HEK293T (cell line): ENCODE measurements at regions not wholly inside any gene's neighbourhood (a gene's known extent, or its start where the extent isn't known, plus 50 kb on each side); places are given as distances from the start of the nearest gene placed in this dataset.
A peak's percentile ranks its signal among the peaks of the same experiment; 100 is the strongest.
"Not testable (repeated sequence)": the region's sequence is repeated elsewhere in the genome, so short reads cannot be mapped to it uniquely, and the experiment has no call there.

ENCODE experiments used
- CTCF ChIA-PET: fragments of 350-600 bp; formaldehyde crosslinking; extraction: SDS; loops from one replicate; lab custom pipeline; 2021; ENCODE audit warnings: antibody characterized with exemption, inconsistent platforms; lab: Yijun Ruan, JAX
- POLR2A ChIA-PET: fragments of 350-600 bp; formaldehyde crosslinking; extraction: SDS; loops from one replicate; lab custom pipeline; 2020; ENCODE audit warnings: antibody characterized with exemption, inconsistent platforms; lab: Yijun Ruan, JAX
- DNase-seq: peaks from one replicate; pipeline ENCODE4 v3.0.0; 2012; ENCODE audit warnings: mixed read lengths; ENCODE audit errors: extremely low spot score
- ELF4 ChIP-seq: fragments of 450-650 bp; IDR thresholded peaks from 2 replicates; pipeline ENCODE4 v1.6.1; 2017; ENCODE audit warnings: antibody characterized with exemption
- L3MBTL2 ChIP-seq: fragments of 450-650 bp; conservative IDR thresholded peaks from 2 replicates; pipeline ENCODE4 v1.6.1; 2016; ENCODE audit warnings: mild to moderate bottlenecking

GRCh38 chr9:41026912-41027676, 101.4 kb downstream of the FOXD4L6 start:
- DNase-seq, POLR2A ChIA-PET, CTCF ChIA-PET: not testable (repeated sequence)

DNA sequence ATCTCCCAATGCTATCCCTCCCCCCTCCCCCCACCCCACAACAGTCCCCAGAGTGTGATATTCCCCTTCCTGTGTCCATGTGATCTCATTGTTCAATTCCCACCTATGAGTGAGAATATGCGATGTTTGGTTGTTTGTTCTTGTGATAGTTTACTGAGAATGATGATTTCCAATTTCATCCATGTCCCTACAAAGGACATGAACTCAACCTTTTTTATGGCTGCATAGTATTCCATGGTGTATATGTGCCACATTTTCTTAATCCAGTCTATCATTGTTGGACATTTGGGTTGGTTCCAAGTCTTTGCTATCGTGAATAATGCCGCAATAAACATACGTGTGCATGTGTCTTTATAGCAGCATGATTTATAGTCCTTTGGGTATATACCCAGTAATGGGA, 106.1 kb downstream of the FOXD4L6 start:
- POLR2A ChIA-PET, CTCF ChIA-PET, DNase-seq: not testable (repeated sequence)

DNA sequence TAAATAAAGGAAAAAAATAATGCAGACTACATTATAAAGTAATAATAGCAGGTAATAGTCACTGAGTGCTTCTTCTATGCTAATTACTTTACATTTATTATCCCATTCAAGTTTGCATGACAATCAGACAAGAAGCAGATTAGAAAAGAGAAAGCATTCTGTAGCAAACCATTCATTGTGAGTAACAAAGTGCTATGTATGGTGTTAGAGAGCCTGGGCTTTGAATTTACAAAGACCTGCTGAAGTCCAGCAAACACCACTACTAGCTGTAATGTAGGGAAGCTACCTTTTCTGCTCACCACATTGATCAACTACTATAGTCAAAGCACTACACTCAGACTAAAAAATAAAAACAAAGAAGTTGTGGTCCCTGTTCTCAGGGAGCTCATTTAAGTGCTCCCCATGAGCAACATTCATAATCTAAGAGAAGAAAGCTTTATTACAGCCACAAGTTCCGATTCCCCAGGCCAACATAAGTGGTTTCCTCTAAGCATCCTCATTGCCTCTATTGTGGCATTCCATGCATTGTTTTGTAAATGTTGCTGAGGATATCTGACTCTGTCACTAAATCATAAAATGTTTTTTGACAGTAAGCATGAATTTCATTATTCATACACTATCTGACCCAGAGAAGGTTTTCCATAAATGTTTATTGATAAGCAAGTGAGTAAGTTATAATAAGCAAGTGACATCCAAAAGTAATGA, 108.5 kb downstream of the FOXD4L6 start:
- CTCF ChIA-PET, POLR2A ChIA-PET, DNase-seq: not testable (repeated sequence)

- DNase-seq, POLR2A ChIA-PET, CTCF ChIA-PET: not testable (repeated sequence)
These were observed 109.5 kb downstream of the FOXD4L6 start for GRCh38 chr9:41018948-41019347.

- CTCF ChIA-PET, POLR2A ChIA-PET, DNase-seq: not testable (repeated sequence)
These were observed 111.8 kb downstream of the FOXD4L6 start for GRCh38 chr9:41016699-41017098.

DNA sequence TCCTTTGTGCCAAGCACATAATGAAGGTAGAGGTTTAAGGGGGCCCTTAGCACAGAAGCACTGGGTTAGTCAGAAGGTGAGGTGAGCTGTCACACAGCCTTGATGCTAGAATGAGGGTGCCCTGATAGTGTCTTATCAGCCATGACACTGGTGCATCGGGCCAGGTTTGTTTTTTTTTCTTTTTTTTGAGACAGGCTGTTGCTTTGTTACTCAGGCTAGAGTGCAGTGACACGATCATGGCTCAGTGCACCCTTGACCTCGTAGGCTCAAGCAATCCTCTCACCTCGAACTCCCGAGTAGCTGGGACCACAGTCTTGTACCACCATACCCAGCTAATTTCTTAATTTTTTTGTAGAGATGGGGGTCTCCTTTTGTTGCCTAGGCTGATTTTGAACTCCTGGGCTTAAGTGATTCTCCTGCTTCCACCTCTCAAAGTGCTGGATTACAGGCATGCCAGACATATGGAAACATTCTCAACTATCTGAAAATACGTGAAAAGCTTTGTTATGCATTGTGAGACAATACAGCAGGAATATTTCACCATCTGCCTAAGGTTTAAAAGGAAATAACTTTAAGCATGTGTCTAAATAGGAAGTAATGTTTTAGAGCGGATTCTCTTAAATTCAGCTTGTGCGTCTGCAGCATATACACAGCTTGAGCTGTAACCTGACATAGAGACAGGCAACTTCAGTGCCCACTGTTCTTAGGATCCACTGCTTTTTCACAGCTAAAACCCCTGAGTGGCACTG, 128.4 kb downstream of the FOXD4L6 start:
- CTCF ChIA-PET, POLR2A ChIA-PET, DNase-seq: not testable (repeated sequence)

DNA sequence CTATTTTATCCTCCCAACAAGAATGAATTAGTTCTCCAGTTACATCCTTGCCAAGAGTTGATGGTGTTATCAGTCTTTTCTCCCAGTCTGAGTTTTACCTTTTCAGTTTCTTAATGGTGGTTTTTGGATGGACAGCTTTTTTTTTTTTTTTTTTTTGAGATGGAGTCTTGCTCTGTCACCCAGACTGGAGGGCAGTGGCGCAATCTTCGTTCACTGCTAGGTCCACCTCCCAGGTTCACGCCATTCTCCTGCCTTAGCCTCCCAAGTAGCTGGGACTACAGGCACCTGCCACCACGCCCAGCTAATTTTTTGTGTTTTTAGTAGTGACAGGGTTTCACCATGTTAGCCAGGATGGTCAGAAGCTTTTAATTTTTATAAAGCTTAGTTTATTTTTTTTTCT, 133.0 kb downstream of the FOXD4L6 start:
- POLR2A ChIA-PET, DNase-seq, CTCF ChIA-PET: not testable (repeated sequence)

- CTCF ChIA-PET, POLR2A ChIA-PET, DNase-seq: not testable (repeated sequence)
These were observed 134.6 kb downstream of the FOXD4L6 start for GRCh38 chr9:40993842-40994241.

DNA sequence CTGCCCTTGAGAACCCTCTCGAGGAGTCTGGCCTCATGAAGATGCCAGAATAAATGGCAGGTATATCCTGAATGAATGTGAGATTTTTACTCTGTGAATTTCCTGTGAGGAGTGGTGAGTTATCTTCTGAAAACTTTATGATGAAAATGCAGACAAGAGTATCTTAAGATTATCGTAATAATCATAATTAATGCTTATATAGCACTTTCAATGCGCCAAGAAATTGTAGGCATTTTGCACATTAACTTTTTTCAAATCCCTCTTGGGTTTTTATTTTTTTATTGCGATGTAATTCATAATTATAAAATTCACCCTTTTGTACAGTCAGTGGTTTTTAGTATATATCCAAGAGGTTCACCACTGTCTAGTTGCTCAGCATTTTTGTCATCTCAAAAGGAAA, 135.1 kb downstream of the FOXD4L6 start:
- DNase-seq, POLR2A ChIA-PET, CTCF ChIA-PET: not testable (repeated sequence)

GRCh38 chr9:40992472-40992821, 136.0 kb downstream of the FOXD4L6 start:
- POLR2A ChIA-PET, CTCF ChIA-PET: not testable (repeated sequence)
- DNase-seq, result peak; percentile 9

DNA sequence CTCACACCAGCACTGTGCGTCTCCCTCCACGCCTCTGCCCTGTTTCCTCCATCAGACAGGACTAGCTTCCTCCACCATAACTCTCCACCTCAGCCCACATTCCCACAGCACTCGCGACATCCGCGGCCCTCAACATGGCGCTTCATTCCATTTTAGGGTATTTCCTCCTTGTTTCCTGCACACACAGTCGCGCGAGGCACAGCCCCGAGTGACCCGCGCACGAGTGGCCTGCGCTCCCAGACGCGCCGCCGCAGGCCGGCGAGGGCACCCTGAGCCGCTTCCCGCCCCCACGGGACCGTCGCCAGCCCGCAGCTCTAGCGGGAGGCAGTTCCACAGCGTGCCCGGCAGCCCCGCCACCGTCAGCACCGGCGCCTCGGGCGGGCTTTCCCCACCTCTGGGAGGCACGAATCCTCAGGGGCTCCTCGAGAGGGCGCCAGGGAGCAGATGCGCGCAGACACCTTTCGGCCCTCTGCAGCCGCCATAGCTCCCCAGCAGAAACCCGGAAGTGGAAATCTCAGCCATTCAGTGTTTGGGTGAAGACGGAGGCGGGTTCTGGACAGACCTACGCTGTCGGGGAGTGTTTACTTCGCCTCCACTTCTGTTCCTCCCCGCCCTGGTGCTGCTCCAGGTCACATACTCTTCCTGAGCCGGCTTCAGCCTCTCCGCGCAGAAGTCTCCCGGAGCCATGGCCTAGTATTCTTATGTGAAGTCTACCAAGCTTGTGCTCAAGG, 136.6 kb downstream of the FOXD4L6 start:
- CTCF ChIA-PET, POLR2A ChIA-PET: not testable (repeated sequence)
- peak; percentile 92 for TF ChIP-seq L3MBTL2
- peak; percentile 44; the same call in 1 of the 2 replicates for TF ChIP-seq ELF4
- DNase-seq, result peak; percentile 74

- CTCF ChIA-PET, POLR2A ChIA-PET, DNase-seq: not testable (repeated sequence)
These were observed 137.3 kb downstream of the FOXD4L6 start for GRCh38 chr9:40991100-40991740.

- DNase-seq, CTCF ChIA-PET, POLR2A ChIA-PET: not testable (repeated sequence)
These were observed 142.1 kb downstream of the FOXD4L6 start for GRCh38 chr9:40986332-40986731.

DNA sequence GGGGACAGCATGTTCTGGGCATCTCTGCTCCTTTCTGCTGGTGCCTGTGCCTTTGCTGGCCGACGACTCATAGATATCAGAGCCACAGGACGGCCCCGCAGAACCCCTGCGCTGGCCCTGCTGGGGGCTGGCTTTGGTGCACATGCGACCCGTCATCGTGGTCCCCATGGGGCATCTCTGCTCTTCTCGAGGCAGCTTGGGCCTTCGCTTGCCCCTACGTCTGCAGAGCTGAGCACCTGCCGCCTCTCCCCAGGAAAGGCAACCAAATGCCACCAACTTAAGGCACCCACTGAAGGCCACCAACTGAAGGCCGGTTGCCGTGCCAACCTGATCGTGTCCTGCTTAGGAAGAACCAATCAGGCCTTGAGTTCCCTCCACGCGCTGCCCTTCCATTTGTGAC, 153.1 kb downstream of the FOXD4L6 start:
- DNase-seq, CTCF ChIA-PET, POLR2A ChIA-PET: not testable (repeated sequence)

- DNase-seq, CTCF ChIA-PET, POLR2A ChIA-PET: not testable (repeated sequence)
These were observed 153.6 kb downstream of the FOXD4L6 start for GRCh38 chr9:40974912-40975311.

DNA sequence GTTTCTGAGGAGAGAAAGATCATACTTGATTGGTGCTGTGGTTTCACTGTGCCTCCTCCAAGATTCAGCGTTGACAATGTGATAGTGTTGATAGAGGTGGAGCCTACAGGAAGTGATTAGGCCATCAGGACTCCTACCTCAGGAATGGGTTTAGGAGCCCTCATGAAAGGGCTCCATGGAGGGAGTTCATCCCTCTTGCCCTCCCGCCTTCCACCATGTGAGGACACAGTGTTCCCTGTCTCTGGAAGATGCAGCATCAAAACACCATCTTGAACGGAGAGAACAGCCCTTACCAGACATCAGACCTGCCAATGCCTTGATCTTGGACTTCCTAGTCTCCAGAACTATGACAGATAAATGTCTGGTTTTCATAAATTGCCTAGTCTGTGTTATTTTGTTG, 156.7 kb downstream of the FOXD4L6 start:
- DNase-seq, CTCF ChIA-PET, POLR2A ChIA-PET: not testable (repeated sequence)

GRCh38 chr9:40970340-40970739, 158.1 kb downstream of the FOXD4L6 start:
- CTCF ChIA-PET, DNase-seq, POLR2A ChIA-PET: not testable (repeated sequence)
